ENCODE measurements at regions not wholly inside any gene's neighbourhood (a gene's known extent, or its start where the extent isn't known, plus 50 kb on each side); places are given as distances from the start of the nearest gene placed in this dataset.

DNA sequence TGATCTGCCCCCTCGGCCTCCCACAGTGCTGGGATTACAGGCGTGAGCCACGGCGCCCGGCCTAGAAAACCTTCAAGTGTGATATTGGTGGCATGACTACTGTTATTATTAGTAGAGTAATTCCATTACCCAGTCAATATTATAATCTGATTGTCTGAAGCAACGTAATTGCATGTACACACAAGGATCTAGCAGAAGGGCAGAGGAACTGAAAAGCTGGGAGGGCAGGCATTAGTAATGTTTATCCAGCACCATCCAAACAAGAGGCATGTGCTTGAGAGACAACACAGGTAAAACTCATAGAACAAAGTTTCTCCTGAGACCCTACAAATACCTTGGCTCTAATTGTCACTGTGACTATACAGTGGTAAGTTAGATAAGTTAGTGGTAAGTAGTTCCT is 56.2 kb upstream of the ITM2B start:
- no peak for TF ChIP-seq CTCF (IDR thresholded peaks at IDR 0.05)
- no peak for TF ChIP-seq EZH2 (IDR thresholded peaks at IDR 0.05)
